GM19043 (cell line): ENCODE measurements at regions not wholly inside any gene's neighbourhood (a gene's known extent, or its start where the extent isn't known, plus 50 kb on each side); places are given as distances from the start of the nearest gene placed in this dataset.

Experiments used
- ATAC-seq: cut with Tn5 transposase; IDR thresholded peaks from one replicate; pipeline ENCODE4 v1.9.1; 2021; ENCODE audit warnings: low read depth; ENCODE audit not compliant: unreplicated experiment

DNA sequence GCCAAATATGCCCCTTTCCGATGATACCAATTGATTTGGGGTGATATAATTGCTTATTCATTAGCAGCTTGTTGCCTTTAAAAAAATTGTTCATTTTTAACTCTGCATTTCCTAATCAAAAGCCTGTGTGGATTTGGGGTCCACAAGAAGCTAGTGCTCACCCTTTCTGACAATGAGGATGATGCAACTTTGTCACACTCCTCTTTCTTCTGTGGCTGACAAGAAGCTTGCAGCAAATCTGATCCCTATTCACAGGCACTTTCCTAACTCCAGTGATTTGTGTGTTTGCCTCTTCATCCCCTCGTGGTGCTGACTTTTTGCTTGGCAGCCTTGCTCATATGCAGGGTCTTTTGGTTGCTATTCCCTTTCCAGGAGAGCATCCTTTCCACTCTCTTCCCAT is 182.7 kb upstream of the LDB2 start:
- no peak for ATAC-seq

- no peak for ATAC-seq
Observed at GRCh38 chr4:17077105-17077504, 178.7 kb upstream of the LDB2 start.

GRCh38 chr4:17072483-17072882 is 174.0 kb upstream of the LDB2 start:
- no peak for ATAC-seq

DNA sequence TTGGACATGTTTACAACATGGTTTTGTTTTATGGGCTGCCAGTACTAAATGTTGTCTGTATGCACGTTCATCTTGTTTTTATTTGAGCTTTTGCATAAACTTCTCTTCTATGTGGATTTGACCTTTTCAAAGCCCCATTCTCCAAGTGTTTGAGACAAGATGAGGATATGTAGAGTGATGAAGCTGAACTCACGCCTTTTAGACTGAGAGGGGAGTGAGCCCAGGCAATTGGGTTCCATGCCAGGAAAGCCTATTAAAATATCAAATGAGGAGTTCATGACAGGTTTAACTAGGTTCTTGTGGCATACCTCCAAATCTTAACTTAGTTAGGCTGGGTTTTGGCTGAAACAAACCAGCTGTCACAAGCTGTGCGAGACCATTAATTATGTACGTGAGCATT is 170.4 kb upstream of the LDB2 start:
- ATAC-seq, result no peak

DNA sequence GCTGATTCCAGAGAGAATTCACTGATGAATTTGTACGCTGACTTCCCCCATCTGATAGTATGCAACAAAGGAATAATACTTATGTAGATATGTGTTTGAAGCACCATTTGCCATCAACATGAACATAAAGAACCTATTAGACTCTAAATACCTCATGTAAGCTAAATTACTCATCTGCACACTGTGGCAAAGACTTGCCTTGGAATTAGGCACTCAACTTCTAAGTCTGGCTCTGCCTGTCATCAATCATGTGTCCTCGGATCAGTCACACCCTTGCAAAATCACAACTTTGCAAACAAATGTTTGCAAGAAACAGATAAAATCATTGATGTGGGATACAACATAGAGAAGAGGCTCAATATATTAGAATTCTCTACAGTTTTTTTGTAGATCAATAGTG is 169.9 kb upstream of the LDB2 start:
- no peak for ATAC-seq

GRCh38 chr4:17066972-17067371 is 168.5 kb upstream of the LDB2 start:
- no peak for ATAC-seq

- ATAC-seq, result no peak
Observed at GRCh38 chr4:17066236-17066635, 167.8 kb upstream of the LDB2 start.

DNA sequence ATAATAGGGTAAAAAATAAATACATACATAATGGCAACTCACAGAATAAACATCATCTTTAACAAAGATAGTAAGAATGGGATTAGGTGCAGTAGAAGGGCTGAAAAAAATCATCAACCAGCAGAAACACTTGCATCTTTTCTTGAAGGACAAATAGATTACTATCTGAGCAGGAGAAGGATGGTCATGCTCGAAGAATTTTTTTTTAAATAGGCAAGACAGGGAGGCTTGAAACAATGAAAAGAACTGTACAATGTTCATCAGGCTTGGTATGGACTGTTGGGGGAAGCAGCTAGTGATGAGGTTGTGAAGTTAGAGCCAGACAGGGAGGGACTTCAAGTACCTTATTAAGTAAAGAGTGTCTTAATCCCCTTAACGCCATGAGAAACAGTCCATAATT is 167.4 kb upstream of the LDB2 start:
- no peak for ATAC-seq

- no peak for ATAC-seq
Observed at GRCh38 chr4:17064959-17065358, 166.5 kb upstream of the LDB2 start.

GRCh38 chr4:17063888-17064287 is 165.4 kb upstream of the LDB2 start:
- ATAC-seq, result no peak

DNA sequence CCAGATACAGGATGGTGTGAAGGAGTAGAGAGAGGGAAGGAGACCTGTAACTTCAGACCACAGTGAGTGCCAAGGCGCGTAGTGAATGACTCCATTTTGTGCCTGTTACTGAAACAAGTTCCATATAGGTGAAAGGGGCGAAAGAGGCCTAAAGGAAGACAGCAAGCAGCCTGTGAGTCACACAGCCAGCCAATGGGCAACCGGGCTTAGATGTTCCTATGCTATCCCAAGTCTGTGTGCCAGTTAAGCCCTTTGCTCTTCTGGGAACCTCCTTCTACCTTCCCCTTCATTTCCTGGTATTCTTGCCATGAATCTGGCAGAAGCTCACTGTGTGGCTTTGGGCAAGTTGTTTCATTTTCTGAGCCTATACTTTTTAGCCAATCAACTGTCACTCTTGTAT is 161.8 kb upstream of the LDB2 start:
- no peak for ATAC-seq

GRCh38 chr4:17058916-17059741 is 160.7 kb upstream of the LDB2 start:
- ATAC-seq, result no peak

DNA sequence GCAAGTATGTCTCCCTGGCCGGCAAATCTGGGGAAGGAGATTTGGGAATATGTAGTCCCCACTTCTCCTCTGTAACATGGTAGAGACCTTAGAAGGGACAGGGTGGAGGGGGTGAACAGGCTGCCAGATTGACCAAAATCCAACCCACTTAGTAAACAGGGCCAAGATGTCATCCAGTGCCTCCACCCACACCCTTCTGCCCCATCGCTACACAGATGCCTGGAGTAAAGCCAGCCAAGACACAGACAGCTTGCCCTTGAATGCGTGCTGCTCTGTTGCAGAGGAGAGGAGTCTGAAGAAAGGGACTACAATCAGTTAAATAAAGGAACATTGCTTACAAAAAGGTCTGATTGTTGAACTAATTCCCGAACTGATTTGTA is 160.1 kb upstream of the LDB2 start:
- ATAC-seq, result no peak

GRCh38 chr4:17057035-17057434 is 158.6 kb upstream of the LDB2 start:
- no peak for ATAC-seq

- no peak for ATAC-seq
Observed at GRCh38 chr4:17055788-17056187, 157.3 kb upstream of the LDB2 start.

DNA sequence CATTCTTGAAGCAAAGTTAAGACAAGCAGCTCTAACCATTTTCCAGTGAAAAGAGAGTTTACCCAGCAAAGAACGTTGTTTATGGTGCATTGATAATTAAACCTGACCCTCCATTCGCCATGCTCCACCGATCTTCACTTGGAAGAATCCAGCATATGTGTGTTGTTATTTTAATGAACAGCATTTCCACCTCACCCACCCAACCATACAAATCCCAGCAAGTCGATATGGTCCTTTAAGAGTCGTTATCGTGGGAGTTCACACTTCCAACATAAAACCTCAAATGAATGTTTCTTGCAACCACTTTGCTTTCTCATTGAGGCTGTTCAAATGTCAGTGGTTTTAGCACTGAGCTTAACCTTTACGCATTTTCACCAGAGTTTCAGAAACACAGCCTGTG is 147.4 kb upstream of the LDB2 start:
- ATAC-seq, result no peak

DNA sequence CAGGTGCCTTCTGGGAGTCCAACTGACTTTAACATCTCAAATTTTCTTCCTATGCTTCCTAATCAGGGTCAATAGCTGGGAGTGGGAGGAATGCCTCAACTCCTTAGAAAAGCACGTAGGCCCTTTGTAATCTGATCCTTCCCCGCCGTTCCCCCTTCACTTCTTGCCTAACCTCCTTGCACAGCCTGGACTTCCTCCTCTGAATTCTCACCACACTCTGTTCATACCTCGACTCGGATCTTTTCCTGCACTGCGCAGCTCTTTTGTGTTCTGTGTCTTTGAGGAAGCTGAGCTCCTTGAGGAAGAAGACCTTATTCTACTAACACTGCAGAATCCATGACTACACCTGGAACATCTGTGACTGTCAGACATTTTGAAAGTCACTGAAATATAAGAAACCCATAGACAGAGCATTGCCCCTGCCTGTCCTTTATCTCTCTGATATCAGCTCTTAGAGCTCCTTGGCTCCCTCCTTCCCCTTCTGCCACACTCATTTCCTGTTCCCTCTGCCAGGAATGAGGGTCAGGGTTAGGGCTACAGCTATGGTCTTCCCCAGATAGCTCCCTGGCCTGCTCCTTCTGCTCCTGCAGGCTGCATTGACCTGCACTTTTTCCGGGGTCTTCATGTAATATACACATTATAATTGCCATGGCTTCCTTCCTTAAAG is 140.2 kb upstream of the LDB2 start:
- ATAC-seq, result no peak

GRCh38 chr4:17033768-17034181 is 135.3 kb upstream of the LDB2 start:
- no peak for ATAC-seq

DNA sequence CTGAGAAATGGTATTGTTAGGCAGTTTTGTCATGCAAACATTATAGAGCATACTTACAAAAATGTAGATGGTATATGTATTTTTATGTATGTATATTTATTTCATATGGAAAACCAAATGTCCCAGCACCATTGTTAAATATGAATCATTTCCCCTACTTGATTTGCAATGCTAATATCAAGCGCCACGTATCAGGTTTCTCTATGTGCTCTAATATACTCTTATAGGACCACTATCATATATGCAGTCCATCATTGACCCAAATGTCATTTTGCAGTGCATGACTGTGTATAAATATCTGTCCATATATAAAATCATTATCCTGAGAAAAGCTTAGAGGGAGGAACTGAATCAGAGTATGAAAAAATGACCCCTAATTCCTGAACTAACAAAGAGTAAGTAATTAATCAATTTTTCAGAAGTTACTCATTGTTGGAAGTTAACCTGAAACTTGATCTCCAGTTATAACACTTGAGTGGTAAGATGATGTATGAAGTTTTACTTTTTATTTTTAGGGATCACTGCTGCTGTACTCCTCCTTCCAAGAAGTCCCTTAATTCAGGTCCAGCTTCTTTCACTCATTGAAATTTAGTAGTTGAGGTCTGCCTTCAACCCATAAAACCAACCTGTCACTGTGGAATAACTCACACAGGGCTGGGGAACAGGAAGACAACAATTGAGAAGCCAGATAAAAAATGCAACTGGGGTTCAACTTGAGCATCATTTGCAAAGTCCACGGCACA is 134.8 kb upstream of the LDB2 start:
- ATAC-seq, result no peak

DNA sequence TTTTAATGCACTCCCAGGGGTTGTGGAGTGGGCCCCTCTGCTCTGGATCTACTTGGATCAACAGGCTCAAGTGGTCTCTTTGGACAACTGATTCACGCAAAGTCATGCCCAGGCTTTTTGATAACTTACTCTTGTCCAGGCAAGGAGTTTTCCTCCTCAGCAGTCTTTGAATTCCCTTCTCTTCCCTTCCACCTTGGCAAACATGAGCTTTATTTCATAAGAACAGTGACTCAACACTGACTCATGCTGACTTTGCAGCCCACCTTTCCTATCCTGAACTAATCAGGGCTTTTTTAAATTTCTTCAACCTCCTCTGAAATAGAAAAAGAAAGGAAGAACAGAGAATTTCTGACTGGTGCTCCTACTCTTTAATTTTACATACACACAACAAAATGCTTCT is 132.1 kb upstream of the LDB2 start:
- ATAC-seq, result no peak

GRCh38 chr4:17029964-17030363 is 131.5 kb upstream of the LDB2 start:
- ATAC-seq, result no peak

DNA sequence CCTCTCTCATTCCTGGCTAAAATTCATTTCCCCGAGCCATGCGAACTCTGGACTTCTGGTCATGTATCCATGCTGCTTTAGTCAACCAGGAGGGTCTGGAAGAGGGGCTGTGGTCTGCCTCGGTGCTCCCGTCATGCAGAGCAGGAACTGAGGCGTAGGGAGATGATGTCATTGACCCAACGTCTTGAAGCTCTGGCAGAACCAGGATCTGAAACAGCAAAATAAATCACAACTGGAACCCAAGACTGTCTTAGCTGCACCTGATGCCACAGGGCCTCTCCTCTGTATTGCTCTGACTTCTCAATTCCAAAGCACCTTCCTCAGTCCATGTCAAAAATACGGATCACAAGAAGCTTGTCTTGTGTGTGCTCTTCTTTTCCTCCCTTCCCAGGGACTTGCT is 131.0 kb upstream of the LDB2 start:
- no peak for ATAC-seq
